ENCODE measurements at regions not wholly inside any gene's neighbourhood (a gene's known extent, or its start where the extent isn't known, plus 50 kb on each side); places are given as distances from the start of the nearest gene placed in this dataset.
A peak's percentile ranks its signal among the peaks of the same experiment; 100 is the strongest.

- TF ChIP-seq CTCF (IDR thresholded peaks at IDR 0.05) = no peak
Measured at GRCh38 chr6:14710421-14710820, 535.4 kb upstream of the JARID2 start.

- peak; percentile 36; the same call in 1 of the 2 replicates for TF ChIP-seq CTCF (IDR thresholded peaks at IDR 0.05)
Measured at GRCh38 chr6:14711056-14711703, 534.7 kb upstream of the JARID2 start.

- no peak for TF ChIP-seq CTCF (IDR thresholded peaks at IDR 0.05)
Measured at GRCh38 chr6:14711704-14712379, 534.0 kb upstream of the JARID2 start.

- TF ChIP-seq CTCF (IDR thresholded peaks at IDR 0.05) = no peak
Measured at GRCh38 chr6:14713008-14713960, 532.6 kb upstream of the JARID2 start.

- no peak for TF ChIP-seq CTCF (IDR thresholded peaks at IDR 0.05)
Measured at GRCh38 chr6:14713966-14714631, 531.8 kb upstream of the JARID2 start.

- no peak for TF ChIP-seq CTCF (IDR thresholded peaks at IDR 0.05)
Measured at GRCh38 chr6:14715076-14715475, 530.8 kb upstream of the JARID2 start.
